ENCODE measurements at regions not wholly inside any gene's neighbourhood (a gene's known extent, or its start where the extent isn't known, plus 50 kb on each side); places are given as distances from the start of the nearest gene placed in this dataset.

GRCh38 chr20:48149902-48150301 lies 364.6 kb upstream of the SULF2 start:
- CTCF ChIA-PET = no interaction called here
- intact Hi-C loops (cut with micrococcal nuclease) = no loop called here
- TF ChIP-seq CTCF (IDR thresholded peaks at IDR 0.05; ENCODE audit: unreplicated experiment) = no peak
- DNase-seq (ENCODE audit: unreplicated experiment) = no peak
- no peak overlapping the region for H3K4me3 Mint-ChIP-seq (ENCODE audit: unreplicated experiment)
- no peak overlapping the region for H3K27ac Mint-ChIP-seq (ENCODE audit: low read depth, unreplicated experiment)
- H3K9me3 Mint-ChIP-seq (ENCODE audit: unreplicated experiment) = peaks cover 6% of the 10 kb centered on the region
- H3K4me1 Mint-ChIP-seq (ENCODE audit: insufficient read depth, unreplicated experiment) = peaks cover 5% of the 10 kb centered on the region
- H3K36me3 Mint-ChIP-seq (ENCODE audit: insufficient read depth, unreplicated experiment) = no peaks in the 10 kb centered on the region
- BruUV-seq (replicated peaks) = no TSS peak
- peaks cover 40% of the 10 kb centered on the region for H3K27me3 Mint-ChIP-seq (ENCODE audit: insufficient read depth, unreplicated experiment)
- POLR2A ChIA-PET = interaction anchor here (1.2 kb wide), 1 partner anchor 8 kb away, joined by 3 read pairs; no protein-coding TSS in a partner anchor

- intact Hi-C loops (cut with micrococcal nuclease) = no loop called here
- no peak for DNase-seq (ENCODE audit: unreplicated experiment)
- no peaks in the 10 kb centered on the region for H3K9me3 Mint-ChIP-seq (ENCODE audit: unreplicated experiment)
- no peak overlapping the region for H3K27ac Mint-ChIP-seq (ENCODE audit: low read depth, unreplicated experiment)
- no peaks in the 10 kb centered on the region for H3K36me3 Mint-ChIP-seq (ENCODE audit: insufficient read depth, unreplicated experiment)
- CTCF ChIA-PET = interaction anchor here (1.1 to 1.3 kb wide), 2 partner anchors 363 to 471 kb away, joined by 3 read pairs; no protein-coding TSS in a partner anchor
- H3K4me3 Mint-ChIP-seq (ENCODE audit: unreplicated experiment) = no peak overlapping the region
- no peaks in the 10 kb centered on the region for H3K4me1 Mint-ChIP-seq (ENCODE audit: insufficient read depth, unreplicated experiment)
- peaks cover 32% of the 10 kb centered on the region for H3K27me3 Mint-ChIP-seq (ENCODE audit: insufficient read depth, unreplicated experiment)
- BruUV-seq (replicated peaks) = no TSS peak
- TF ChIP-seq CTCF (IDR thresholded peaks at IDR 0.05; ENCODE audit: unreplicated experiment) = no peak
- POLR2A ChIA-PET = no interaction called here
These were observed 363.8 kb upstream of the SULF2 start for GRCh38 chr20:48148916-48149672.

GRCh38 chr20:48148020-48148419 lies 362.7 kb upstream of the SULF2 start:
- no peak for TF ChIP-seq CTCF (IDR thresholded peaks at IDR 0.05; ENCODE audit: unreplicated experiment)
- no peak for DNase-seq (ENCODE audit: unreplicated experiment)
- ChIA-PET POLR2A (no interaction called here), CTCF (interaction anchor here (1.1 kb wide), 1 partner anchor 473 kb away, joined by 3 read pairs; no protein-coding TSS in a partner anchor)
- peaks cover 21% of the 10 kb centered on the region for H3K27me3 Mint-ChIP-seq (ENCODE audit: insufficient read depth, unreplicated experiment)
- intact Hi-C loops (cut with micrococcal nuclease) = no loop called here
- no peaks in the 10 kb centered on the region for H3K9me3 Mint-ChIP-seq (ENCODE audit: unreplicated experiment)
- no peaks in the 10 kb centered on the region for H3K4me1 Mint-ChIP-seq (ENCODE audit: insufficient read depth, unreplicated experiment)
- H3K36me3 Mint-ChIP-seq (ENCODE audit: insufficient read depth, unreplicated experiment) = no peaks in the 10 kb centered on the region
- BruUV-seq (replicated peaks) = no TSS peak
- no peak overlapping the region for H3K27ac Mint-ChIP-seq (ENCODE audit: low read depth, unreplicated experiment)
- no peak overlapping the region for H3K4me3 Mint-ChIP-seq (ENCODE audit: unreplicated experiment)

- H3K4me3 Mint-ChIP-seq (ENCODE audit: unreplicated experiment) = no peak overlapping the region
- ChIA-PET CTCF (no interaction called here), POLR2A (no interaction called here)
- DNase-seq (ENCODE audit: unreplicated experiment) = no peak
- intact Hi-C loops (cut with micrococcal nuclease) = no loop called here
- no peak overlapping the region for H3K27ac Mint-ChIP-seq (ENCODE audit: low read depth, unreplicated experiment)
- BruUV-seq (replicated peaks) = no TSS peak
- no peaks in the 10 kb centered on the region for H3K36me3 Mint-ChIP-seq (ENCODE audit: insufficient read depth, unreplicated experiment)
- no peaks in the 10 kb centered on the region for H3K4me1 Mint-ChIP-seq (ENCODE audit: insufficient read depth, unreplicated experiment)
- peaks cover 3% of the 10 kb centered on the region for H3K9me3 Mint-ChIP-seq (ENCODE audit: unreplicated experiment)
- H3K27me3 Mint-ChIP-seq (ENCODE audit: insufficient read depth, unreplicated experiment) = peaks cover 14% of the 10 kb centered on the region
- TF ChIP-seq CTCF (IDR thresholded peaks at IDR 0.05; ENCODE audit: unreplicated experiment) = no peak
These were observed 362.0 kb upstream of the SULF2 start for GRCh38 chr20:48147311-48147710.

Measured in MCF 10A (cell line).